HG03342 (cell line): ENCODE measurements at regions not wholly inside any gene's neighbourhood (a gene's known extent, or its start where the extent isn't known, plus 50 kb on each side); places are given as distances from the start of the nearest gene placed in this dataset.

Experiments
- ATAC-seq: cut with Tn5 transposase; IDR thresholded peaks from one replicate; pipeline ENCODE4 v1.9.1; 2021; ENCODE audit warnings: mild to moderate bottlenecking, moderate library complexity; ENCODE audit not compliant: unreplicated experiment

DNA sequence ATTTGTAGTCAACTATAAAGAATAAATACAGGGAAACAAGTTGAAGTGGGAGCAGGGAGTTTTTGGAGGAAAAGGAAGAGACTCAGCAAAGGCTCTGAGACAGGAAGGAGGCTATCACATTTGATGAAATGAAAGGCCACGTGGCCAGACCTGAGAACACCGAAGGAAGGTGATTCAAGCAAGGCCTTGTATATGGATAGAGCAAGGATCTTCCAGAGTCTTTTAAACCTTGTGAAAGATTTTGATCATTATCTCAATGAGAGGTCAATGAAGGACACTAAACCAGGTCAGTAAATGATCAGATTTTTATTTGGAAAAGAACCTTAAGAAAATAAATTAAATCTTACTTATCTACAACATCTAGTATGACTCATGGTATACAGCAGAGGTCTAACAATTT, 523.5 kb downstream of the SLC16A7 start:
- ATAC-seq, result no peak

DNA sequence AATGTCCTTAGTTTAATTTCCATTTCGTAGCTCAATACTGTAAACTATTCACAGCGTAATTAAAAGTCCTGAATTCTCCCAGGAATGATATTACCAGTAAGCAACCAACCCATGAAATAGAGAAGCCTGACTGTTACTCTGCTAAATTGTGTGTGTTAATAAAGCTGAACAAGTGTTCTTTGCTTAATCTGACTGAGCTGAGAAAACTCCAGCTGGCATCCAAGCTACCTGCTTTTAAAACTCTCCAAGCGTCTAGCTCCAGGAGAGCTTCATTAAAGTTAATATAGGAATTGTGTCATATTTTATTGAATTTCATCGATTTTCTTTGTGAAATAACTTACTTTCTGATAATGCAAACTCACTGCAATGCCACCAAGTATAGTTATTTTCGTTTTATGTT, 524.4 kb downstream of the SLC16A7 start:
- no peak for ATAC-seq

DNA sequence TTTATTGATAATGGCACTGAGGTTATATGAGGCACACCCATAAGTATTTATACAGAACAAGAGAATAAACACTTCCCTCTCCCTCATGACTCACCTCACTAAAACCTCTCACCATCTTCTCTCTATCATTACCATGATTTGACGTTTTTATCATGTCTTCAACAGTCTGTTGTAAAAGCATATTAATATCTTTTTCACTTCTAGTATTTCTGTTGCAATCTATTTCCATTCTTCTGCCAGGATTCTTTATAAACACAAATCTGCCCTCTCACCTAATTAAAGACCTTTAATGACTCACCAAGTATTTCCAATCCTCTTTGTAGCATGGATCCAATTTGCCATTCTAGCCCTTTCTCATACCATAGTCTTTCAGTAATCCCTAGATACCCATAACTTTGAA, 527.7 kb downstream of the SLC16A7 start:
- ATAC-seq, result no peak

DNA sequence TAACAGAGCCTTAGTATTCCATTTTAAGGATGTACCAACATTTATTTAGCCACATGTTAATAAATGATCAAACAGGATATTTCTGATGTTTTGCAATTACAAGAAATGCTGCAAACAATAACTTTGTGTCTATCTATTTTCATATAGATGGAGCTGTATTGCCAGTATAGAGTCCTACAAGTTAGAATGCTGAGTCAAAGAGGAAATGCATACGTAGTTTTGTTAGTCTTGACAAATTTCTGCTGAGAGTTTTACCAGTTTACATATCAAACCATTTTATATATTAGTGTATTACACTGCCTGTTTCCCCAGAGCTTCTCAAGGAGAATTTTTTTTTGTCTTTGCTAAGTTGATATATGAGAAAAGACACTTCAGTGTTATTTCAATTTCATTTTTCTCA, 541.7 kb downstream of the SLC16A7 start:
- ATAC-seq, result no peak

DNA sequence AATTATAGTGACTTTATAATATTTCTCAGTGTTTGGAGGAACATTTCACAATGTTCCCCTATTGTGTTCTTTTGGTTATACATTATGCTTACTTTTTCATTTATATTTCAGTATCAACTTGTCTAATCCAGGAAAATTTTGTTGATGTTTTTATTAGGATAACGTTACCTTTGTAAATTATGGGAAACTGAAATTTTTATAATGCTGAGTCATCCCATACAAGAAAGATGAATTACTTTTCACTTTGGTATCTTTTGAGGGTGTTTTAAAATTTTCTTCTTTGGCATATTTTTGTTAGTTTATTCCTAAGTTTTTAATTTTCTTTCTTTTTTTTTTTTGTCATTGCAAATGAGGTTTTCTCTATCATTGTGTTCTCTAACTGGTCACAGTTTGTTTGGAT, 542.7 kb downstream of the SLC16A7 start:
- ATAC-seq, result no peak

DNA sequence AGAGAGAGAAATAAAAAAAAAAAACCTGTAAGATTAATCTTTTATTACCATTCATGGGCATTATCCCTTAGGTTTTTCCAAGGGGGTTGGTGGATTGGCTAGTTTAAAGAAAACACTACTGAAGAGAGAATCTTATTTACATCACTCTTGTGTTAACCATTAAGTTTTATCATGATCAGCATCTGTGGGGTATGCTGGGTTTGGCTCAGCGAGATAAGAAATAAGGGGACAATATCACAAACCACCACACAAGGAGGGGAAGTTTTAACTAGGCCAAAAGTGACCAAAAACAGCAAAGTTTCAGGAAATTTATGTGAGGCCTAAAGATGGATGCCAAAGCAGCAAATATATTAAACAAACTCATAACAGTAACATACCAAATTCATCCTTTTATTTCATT, 548.6 kb downstream of the SLC16A7 start:
- no peak for ATAC-seq

DNA sequence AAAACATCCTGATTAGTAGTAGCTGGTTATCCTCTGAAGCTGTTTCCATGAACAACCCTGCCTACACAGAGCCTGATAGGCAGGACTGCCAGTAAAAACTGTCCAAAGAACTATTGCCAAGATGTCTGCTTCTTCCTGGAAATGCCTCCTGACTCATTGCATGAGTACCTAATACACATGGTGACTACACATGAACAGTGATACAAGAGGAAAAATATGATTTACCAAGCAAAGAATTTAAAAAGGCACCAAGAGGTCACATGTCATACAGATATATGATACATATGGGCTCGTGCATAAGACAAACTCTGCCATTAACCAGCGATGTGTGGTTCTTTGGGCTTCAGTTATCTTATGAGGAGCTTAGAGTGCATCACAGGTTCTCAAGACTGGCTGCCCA, 552.3 kb downstream of the SLC16A7 start:
- ATAC-seq, result no peak

DNA sequence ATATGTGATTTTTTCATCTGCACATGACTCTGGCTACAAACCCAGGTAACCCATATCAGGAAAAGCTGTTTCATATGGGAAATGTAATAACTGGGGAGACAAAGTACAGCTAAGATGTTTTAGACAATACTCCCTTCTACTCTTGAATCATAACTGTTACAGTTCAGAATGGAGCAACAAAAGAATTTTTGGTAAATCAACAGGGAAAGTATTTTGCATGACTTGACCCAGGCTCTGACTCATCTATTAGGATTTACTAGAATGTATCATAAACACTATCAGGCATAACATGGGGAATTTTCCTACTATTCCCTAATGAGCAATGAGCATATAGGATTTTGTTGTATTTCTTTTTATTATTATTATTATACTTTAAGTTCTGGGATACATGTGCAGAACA, 553.0 kb downstream of the SLC16A7 start:
- ATAC-seq, result no peak

DNA sequence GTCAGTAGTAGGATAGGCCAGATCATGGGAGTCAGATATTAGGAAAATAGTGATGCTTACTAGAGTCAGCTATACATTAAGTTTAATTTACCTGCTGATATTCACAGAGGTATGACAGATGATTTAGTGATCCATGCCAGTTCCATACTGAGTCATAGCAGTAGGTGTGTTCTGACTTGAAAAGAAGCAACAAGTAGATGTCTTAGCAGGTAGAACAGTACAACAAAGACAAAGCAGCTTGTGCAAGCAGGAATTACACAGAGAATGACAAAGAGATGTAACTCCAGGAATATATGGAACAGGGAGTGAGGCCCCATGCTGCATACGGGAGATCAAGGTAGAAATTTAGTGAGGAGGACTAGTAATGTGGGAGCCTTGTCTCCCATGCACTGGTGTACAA, 556.9 kb downstream of the SLC16A7 start:
- no peak for ATAC-seq

DNA sequence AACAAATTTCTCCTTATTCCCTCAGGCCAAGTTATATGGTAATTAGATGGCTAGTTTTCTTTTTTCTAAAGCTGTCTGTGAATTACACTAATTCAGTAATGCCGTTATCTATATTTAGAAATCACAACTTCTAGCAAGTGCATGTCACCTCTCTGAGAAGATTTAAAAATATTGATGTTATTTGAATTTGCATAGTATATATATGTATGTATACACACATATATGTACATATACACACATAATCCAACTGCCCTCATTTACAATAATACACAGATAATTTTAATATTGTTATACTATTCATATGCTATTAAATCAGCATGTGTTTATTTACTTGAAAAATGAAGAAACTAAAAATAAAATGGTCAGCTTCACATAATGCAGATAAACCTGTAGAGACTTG, 563.9 kb downstream of the SLC16A7 start:
- no peak for ATAC-seq

DNA sequence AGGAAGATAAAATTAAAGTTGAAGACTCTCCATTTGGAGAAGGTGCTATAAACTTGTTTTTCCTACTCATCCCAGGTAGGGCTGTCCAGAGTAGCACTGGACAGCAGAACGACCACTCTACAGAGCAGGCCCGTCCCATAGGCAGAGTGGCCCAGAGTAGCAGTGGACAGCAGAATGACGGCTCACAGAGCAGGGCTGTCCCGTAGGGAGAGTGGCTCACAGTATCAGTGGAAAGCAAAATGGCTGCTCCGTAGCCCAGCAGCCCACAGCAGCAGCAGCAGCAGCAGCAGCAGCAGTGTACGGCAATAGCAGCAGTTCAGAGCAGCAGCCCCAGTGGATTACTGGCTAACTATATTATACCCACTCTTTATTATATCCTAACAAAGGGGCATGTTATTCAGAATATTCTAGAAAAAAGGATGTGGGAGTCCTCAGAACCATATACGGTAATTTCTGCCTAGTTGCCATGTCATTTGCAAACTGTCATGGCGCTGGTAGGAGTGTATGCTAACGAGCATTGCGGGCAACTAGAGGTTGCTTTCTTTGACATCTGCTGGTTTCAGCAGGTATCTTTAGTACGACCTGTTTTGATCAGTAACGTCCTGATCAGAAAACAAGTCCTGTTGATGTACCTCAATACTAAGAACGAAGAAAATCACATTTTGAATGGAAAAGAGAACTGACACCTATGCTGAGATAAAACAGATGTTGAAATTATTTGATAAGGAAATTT, 567.3 kb downstream of the SLC16A7 start:
- no peak for ATAC-seq

DNA sequence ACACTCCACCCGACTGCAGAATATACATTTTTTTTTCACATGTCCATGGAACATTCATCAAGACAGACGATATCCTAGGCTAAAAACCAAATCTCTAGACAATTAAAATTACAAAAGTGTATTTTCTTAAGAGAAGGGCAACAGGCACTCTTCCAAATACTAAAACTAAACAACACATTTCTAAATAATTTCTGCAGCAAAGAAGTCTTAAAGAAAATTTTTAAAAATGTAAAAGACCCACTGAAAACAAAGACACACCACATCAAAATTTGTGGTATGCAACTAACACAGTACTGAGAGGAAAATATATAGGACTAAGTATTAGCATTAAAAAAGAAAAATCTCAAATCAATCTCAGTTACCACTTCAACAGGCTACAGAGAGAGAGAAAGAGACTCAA, 570.0 kb downstream of the SLC16A7 start:
- no peak for ATAC-seq

DNA sequence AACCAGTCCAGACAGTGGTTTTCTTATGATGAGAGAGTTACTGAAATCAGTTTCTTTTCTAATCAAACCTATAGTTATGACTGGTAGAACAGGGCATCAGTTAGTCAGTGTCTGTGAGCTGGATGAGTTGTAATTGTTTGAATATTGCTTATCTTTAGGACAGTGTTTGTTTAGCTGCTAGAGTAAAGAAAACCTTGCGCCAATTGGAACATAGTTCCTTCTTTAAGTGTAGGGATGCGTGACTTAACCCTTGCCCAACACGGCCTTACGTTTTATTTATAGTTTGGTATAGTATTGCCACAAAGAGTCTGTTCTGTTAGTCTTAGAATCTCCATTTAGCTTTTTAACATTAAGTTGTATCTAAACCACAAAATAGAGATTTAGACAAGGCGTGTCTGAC, 572.6 kb downstream of the SLC16A7 start:
- ATAC-seq, result no peak

DNA sequence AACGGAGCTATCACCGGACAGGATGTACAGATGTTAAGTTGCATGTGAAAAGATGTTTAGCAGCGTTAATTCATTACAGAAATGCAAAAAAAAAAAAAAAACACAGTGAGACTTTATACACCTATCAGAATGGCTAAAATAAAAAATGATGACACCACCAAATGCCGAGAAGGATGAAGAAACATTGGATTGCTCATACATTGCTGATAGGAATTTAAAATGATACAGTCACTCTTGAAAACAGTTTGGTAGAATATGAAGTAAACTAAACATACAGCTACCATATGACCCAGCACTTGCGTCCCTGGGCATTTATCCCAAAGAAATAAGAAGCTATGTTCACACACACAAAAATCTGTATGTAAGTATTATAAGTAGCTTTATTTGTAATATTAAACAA, 574.1 kb downstream of the SLC16A7 start:
- ATAC-seq, result no peak

DNA sequence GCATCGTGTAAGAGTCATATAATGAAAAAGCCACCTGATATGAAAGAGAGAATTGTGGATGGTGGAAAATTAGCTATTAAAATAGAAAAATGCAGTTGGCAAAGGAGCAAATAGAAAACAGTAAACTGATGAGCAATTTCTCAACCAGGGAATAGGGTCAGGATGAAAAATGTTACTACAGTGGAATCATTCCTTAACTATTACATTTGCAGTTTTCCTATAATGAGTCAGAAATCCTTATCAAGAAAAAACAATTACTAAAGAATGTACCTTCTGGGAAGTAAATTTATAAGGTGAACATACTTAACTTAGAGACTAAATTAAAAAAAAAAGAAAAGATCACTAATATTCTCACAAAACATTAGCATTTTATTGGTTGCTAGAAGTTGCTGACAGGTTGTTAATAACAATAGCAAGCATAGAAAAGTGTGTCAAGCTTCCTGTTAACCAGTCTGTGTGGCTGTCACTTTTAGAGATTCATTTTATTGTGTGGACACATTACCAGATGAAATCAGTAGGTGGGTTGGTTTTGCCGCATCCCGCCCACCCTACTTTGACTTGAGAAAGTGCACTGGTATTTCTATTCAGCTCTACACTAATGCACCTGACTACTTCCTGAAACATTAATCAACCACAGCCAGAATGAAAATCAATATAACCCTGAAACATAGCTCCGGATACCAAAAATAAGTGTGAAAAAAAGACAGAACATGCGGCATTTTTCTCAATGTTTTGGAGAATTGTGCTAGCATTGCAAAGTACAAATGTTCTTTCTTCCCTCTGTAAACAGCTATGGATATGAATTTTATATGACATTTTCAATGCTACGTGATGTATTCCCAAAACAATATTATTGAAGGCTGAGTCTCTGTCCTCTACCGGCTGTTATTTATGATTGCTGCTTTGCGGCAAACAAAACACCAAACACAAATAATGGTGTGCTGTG, 576.7 kb downstream of the SLC16A7 start:
- ATAC-seq, result no peak

DNA sequence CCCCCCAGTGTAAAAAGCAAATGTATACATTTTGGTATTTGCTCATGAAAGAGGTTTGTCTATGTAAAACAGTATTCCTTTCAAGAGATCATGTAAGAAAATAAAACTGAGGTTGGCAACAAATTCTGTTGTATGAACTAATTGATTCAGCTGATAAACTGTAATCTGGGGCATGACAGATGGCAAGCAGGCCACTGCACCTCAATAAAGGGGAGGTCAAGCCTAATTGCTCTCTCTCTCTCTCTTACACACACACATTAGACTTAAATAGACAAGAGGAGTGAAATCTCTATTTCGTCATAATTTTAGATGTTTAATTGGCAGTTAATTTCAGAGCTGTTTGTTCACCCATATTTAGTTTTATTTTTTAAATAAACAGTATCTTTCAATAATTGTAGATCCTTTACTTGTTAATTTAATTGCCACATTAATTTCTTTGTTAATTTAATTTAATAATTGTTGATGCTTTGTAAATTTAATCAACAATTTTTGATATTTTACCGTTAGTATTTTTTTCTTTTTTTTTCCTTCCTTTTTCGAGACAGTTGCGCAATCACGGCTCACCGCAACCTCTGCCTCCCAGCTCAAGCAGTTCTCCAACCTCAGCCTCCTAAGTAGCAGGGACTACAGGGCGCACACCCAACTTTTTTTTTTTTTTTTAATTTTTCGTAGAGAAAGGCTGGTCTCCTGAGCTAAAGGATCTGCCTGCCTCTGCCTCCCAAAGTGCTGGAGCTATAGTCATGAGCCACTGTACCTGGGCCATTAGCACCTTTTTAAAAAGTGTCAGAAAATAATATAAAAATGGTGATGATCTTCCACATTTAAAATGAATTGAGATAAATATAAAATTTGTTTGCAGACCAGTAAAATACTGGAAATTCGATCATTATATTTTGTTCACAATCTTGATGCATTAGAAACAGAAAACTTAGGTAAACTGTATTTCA, 577.7 kb downstream of the SLC16A7 start:
- no peak for ATAC-seq

DNA sequence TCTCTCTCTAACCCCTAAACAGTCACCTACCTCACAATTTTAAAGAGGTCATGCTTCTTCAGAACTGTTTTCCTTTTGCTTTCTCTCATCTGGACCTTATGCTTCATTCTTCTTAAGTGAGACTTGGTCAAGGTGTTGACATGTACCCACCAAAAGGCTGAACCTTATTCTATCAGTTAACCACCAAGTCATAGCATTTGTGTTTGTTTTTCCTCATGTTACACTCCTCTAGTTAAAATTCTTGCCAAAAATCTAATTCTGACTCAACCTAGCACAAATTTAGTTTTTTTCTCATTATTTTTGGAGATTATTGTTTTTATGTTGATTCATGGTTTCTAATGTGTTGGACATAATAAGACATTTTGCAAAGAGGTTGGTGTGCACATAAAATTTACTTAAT, 578.6 kb downstream of the SLC16A7 start:
- ATAC-seq, result no peak

DNA sequence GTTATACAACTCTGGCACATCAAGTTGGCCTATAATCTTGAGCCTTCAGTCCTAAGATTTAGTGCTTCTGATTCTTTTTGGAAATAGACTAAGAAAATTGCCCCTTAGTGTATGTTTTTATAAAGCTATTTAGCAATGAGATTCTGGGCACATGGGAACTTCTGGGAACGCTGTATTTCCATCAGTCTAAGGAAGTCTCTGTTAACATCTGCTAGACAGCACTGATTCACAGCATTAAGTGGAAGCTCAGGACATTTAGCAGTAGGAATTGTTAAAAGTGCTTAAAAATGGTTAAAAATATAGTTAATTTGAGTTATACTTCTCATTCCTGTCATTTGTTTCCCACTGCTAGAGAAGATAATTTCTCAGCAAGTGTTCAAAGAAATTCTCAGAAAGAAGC, 579.1 kb downstream of the SLC16A7 start:
- no peak for ATAC-seq

DNA sequence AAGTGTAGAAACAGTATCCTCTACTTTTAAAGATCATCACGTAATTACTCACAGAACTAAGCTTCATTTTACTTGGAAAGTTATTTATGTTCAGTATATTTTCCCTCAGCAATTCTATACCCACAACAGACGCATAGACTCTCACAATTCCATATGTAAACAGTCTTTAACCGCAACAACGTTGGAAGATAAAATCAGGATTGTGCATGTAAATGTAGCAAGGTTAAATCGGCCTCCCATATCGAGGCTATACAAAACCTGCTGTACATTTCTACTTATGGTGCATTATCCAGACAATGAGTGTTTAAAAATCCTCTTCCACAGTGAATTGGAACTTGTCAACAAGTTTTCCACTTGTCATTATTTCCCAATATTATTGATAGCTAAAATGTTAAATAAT, 581.1 kb downstream of the SLC16A7 start:
- no peak for ATAC-seq

DNA sequence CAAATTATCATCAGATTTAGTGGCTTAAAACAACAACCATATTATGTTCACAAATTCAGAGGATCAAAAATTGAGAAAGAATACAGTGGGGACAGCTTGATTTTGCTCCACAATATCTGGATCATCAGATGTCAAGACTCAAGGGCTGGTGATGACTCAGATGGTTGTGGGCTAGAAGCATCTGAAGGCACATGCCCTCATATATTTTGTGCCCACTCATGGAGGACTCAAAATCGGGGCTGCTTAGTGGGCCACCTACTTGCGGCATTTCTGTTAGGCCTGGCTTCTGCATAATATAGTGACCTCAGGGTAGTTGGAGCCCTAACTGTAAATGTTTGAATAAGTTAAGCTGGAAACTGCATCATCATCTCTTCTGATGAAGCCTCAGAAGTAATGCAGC, 584.5 kb downstream of the SLC16A7 start:
- ATAC-seq, result no peak

DNA sequence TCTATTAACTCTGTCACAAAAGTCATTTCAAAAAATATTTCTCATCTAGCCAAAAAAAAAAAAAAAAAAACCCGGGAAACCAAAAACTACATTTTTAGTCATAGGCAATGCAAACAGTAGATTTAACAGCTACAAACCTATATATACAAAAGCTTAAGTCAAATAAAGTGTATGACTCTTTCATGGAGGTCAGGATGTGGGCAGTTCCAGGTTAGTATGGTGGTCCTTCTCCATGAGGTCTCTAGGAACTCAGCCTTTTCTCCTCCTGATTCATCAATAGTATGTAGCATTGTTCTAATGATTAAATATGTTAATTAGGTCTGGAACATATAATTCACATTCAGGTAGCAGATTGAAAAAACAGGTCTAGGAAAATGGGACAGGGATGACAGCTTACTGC, 586.5 kb downstream of the SLC16A7 start:
- no peak for ATAC-seq
